GM21786 (cell line): ENCODE measurements at regions not wholly inside any gene's neighbourhood (a gene's known extent, or its start where the extent isn't known, plus 50 kb on each side); places are given as distances from the start of the nearest gene placed in this dataset.
"Not testable (repeated sequence)": the region's sequence is repeated elsewhere in the genome, so short reads cannot be mapped to it uniquely, and the experiment has no call there.

Experiments
- ATAC-seq: cut with Tn5 transposase; IDR thresholded peaks from one replicate; pipeline ENCODE4 v1.9.1; 2021; ENCODE audit not compliant: unreplicated experiment

- ATAC-seq = no peak
These were observed 211.6 kb upstream of the SAMSN1 start for GRCh38 chr21:14757533-14758327.

- ATAC-seq = no peak
These were observed 209.0 kb upstream of the SAMSN1 start for GRCh38 chr21:14755086-14755485.

GRCh38 chr21:14754682-14755081, 208.6 kb upstream of the SAMSN1 start:
- no peak for ATAC-seq

- ATAC-seq = no peak
These were observed 208.1 kb upstream of the SAMSN1 start for GRCh38 chr21:14754259-14754604.

- ATAC-seq = no peak
These were observed 207.5 kb upstream of the SAMSN1 start for GRCh38 chr21:14753466-14754258.

GRCh38 chr21:14753069-14753465, 207.0 kb upstream of the SAMSN1 start:
- ATAC-seq = no peak

- ATAC-seq = no peak
These were observed 206.3 kb upstream of the SAMSN1 start for GRCh38 chr21:14752345-14752909.

GRCh38 chr21:14751602-14752344, 205.7 kb upstream of the SAMSN1 start:
- ATAC-seq = no peak

- ATAC-seq = no peak
These were observed 204.9 kb upstream of the SAMSN1 start for GRCh38 chr21:14751011-14751410.

GRCh38 chr21:14750041-14750440, 203.9 kb upstream of the SAMSN1 start:
- no peak for ATAC-seq

GRCh38 chr21:14748662-14749061, 202.5 kb upstream of the SAMSN1 start:
- ATAC-seq = no peak

GRCh38 chr21:14744368-14744767, 198.3 kb upstream of the SAMSN1 start:
- ATAC-seq = no peak

GRCh38 chr21:14742119-14742518, 196.0 kb upstream of the SAMSN1 start:
- ATAC-seq = no peak

- ATAC-seq = no peak
These were observed 195.1 kb upstream of the SAMSN1 start for GRCh38 chr21:14741256-14741655.

GRCh38 chr21:14740692-14741091, 194.6 kb upstream of the SAMSN1 start:
- ATAC-seq = no peak

- ATAC-seq = no peak
These were observed 194.0 kb upstream of the SAMSN1 start for GRCh38 chr21:14740116-14740515.

- no peak for ATAC-seq
These were observed 193.5 kb upstream of the SAMSN1 start for GRCh38 chr21:14739590-14739989.

- ATAC-seq = not testable (repeated sequence)
These were observed 192.5 kb upstream of the SAMSN1 start for GRCh38 chr21:14738576-14738975.

- no peak for ATAC-seq
These were observed 191.8 kb upstream of the SAMSN1 start for GRCh38 chr21:14737922-14738321.

GRCh38 chr21:14737284-14737691, 191.2 kb upstream of the SAMSN1 start:
- ATAC-seq = no peak

- ATAC-seq = no peak
These were observed 190.6 kb upstream of the SAMSN1 start for GRCh38 chr21:14736672-14737071.
